Transverse colon (tissue), 4 donors: ENCODE measurements at regions not wholly inside any gene's neighbourhood (a gene's known extent, or its start where the extent isn't known, plus 50 kb on each side); places are given as distances from the start of the nearest gene placed in this dataset.

Source experiments
- DNase-seq: peaks from one replicate; pipeline ENCODE4 v3.0.0-alpha.2; 2019
- H3K27ac ChIP-seq, 4 donors: fragments of 200-600 bp; sonication (generic); 2 replicates each; pipeline ENCODE4 v1.5.1; 2016 to 2018; ENCODE audit warnings: inconsistent platforms in 4 of 4
- H3K27me3 ChIP-seq: fragments of 200-600 bp; sonication (generic); 2 replicates; pipeline ENCODE4 v1.5.1; 2017; ENCODE audit warnings: inconsistent platforms
- H3K36me3 ChIP-seq, 4 donors: fragments of 200-600 bp; sonication (generic); 2 replicates each; pipeline ENCODE4 v1.5.1; 2017 to 2019; ENCODE audit warnings: inconsistent platforms in 4 of 4
- H3K4me1 ChIP-seq, 4 donors: fragments of 200-600 bp; sonication (generic); 2 replicates each; pipeline ENCODE4 v1.5.1; 2017 to 2020; ENCODE audit warnings: inconsistent platforms in 4 of 4
- H3K4me3 ChIP-seq, 4 donors: fragments of 200-600 bp; sonication (generic); 1 replicate in 1 of 4; 2 replicates in 3 of 4; pipeline versions ENCODE4 v1.5.1 to v1.6.1; 2017 to 2019; ENCODE audit warnings: inconsistent platforms in 4 of 4
- H3K9me3 ChIP-seq, 2 donors: fragments of 200-600 bp; sonication (generic); 2 replicates each; pipeline ENCODE4 v1.5.1; 2017 to 2019; ENCODE audit warnings: inconsistent platforms in 2 of 2
- EP300 ChIP-seq: sonication (generic); formaldehyde crosslinking; IDR thresholded peaks from one replicate; pipeline ENCODE4 v1.6.1; 2017; ENCODE audit warnings: antibody characterized with exemption, low read depth
- POLR2A ChIP-seq: fragments of 450-650 bp; IDR thresholded peaks from one replicate; pipeline ENCODE4 v1.6.1; 2016; ENCODE audit warnings: antibody characterized with exemption, mild to moderate bottlenecking, moderate library complexity
- POLR2AphosphoS5 ChIP-seq, 3 donors: sonication (generic); formaldehyde crosslinking; IDR thresholded peaks; one replicate each; pipeline ENCODE4 v1.6.1; 2016; ENCODE audit warnings: antibody characterized with exemption in 3 of 3
- WGBS, 2 donors: methylation state at CpG; one replicate each; pipeline ENCODE4 v1.1.5; 2018; ENCODE audit warnings: low coverage in 1 of 2; 5-methylcytosine and 5-hydroxymethylcytosine counted together
- in situ Hi-C, 4 donors: fragments of 200-750 bp; cut with MboI; loops; one replicate each; pipeline versions ENCODE4 v1.15.0 to v1.15.1; 2017; ENCODE audit warnings: low sequenced_read_pairs in 3 of 4, low pct_ligation_motif_present in 1 of 4, low pct_unique_long_range_greater_than_20kb in 1 of 4
- intact Hi-C: fragments of 100-400 bp; cut with DNase I; formaldehyde crosslinking; loops from one replicate; pipeline ENCODE4 v1.15.1; 2023; ENCODE audit warnings: low total_unique reads
- TF ChIP-seq, protein P1 (sequence below), 5 experiments: fragments of 200-600 bp in 3 of 5; fragments of 450-650 bp in 2 of 5; sonication (generic) in 3 of 5; IDR thresholded peaks; 1 replicate in 2 of 5; 2 replicates in 3 of 5; pipeline ENCODE4 v1.5.1; 2016 to 2017; ENCODE audit warnings: antibody characterized with exemption in 5 of 5, inconsistent platforms in 3 of 5, mild to moderate bottlenecking in 2 of 5, moderate library complexity in 1 of 5

DNA sequence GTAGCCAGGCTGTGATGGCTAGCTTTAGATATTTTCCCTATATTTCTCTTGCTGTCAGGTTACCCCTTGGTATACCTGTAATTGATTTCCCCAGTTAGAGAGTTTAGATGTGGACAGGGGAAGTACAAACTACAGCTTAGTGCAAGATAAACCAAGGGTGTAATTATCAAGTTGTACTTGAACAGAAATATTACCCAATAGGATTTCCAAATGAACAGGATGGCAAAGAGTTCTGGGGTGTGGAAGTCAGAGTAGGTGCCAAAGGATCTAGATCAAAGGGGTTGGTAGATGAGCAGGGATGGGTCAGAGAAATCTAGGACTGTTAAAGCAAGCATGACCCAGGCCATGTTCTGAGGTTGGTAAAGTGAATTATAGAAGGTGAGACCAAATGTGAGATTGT, 585.2 kb downstream of the CCDC85A start:
- no peaks in the 10 kb centered on the region for H3K4me1 ChIP-seq
- H3K9me3 ChIP-seq = no peaks in the 10 kb centered on the region
- no peak overlapping the region for H3K4me3 ChIP-seq
- intact Hi-C loops = no loop called here
- H3K36me3 ChIP-seq = no peaks in the 10 kb centered on the region
- no peaks in the 10 kb centered on the region for H3K27me3 ChIP-seq
- H3K27ac ChIP-seq = no peak overlapping the region
- TF ChIP-seq POLR2AphosphoS5 (IDR thresholded peaks at IDR 0.05) (no peak), POLR2A (no peak), EP300 (no peak)
- TF ChIP-seq, protein P1, sequence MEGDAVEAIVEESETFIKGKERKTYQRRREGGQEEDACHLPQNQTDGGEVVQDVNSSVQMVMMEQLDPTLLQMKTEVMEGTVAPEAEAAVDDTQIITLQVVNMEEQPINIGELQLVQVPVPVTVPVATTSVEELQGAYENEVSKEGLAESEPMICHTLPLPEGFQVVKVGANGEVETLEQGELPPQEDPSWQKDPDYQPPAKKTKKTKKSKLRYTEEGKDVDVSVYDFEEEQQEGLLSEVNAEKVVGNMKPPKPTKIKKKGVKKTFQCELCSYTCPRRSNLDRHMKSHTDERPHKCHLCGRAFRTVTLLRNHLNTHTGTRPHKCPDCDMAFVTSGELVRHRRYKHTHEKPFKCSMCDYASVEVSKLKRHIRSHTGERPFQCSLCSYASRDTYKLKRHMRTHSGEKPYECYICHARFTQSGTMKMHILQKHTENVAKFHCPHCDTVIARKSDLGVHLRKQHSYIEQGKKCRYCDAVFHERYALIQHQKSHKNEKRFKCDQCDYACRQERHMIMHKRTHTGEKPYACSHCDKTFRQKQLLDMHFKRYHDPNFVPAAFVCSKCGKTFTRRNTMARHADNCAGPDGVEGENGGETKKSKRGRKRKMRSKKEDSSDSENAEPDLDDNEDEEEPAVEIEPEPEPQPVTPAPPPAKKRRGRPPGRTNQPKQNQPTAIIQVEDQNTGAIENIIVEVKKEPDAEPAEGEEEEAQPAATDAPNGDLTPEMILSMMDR (IDR thresholded peaks at IDR 0.05) = no peak
- in situ Hi-C loops = no loop called here
- no peak for DNase-seq

DNA sequence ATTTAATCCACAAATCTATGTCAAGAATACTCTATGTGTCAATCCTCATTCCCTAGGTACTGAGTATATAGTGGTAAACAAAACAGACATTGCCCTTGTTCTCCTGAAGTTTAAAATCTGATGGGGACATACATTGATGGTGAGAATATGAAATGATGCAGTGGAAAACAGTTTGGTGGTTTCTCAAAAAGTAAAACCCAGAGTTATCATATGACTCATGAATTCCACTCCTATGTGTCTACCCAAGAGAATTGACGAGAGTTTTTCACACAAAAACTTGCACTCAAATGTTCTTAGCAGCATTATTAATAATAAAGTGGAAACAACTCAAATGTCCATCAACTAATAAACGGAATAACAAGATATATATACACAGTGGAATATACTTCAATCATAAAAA, 586.7 kb downstream of the CCDC85A start:
- TF ChIP-seq, protein P1 (IDR thresholded peaks at IDR 0.05) = no peak
- TF ChIP-seq EP300 = no peak
- no peak for TF ChIP-seq POLR2A
- TF ChIP-seq POLR2AphosphoS5 (IDR thresholded peaks at IDR 0.05) = no peak
- Histone ChIP-seq H3K36me3 (no peaks in the 10 kb centered on the region), H3K27ac (no peak overlapping the region), H3K4me1 (no peaks in the 10 kb centered on the region), H3K27me3 (no peaks in the 10 kb centered on the region), H3K9me3 (no peaks in the 10 kb centered on the region), H3K4me3 (no peak overlapping the region)
- intact Hi-C loops = no loop called here
- WGBS, 2 donors = 47 to 48% methylated on average over 2 of the region's 2 CpGs
- in situ Hi-C loops = no loop called here
- DNase-seq = no peak

DNA sequence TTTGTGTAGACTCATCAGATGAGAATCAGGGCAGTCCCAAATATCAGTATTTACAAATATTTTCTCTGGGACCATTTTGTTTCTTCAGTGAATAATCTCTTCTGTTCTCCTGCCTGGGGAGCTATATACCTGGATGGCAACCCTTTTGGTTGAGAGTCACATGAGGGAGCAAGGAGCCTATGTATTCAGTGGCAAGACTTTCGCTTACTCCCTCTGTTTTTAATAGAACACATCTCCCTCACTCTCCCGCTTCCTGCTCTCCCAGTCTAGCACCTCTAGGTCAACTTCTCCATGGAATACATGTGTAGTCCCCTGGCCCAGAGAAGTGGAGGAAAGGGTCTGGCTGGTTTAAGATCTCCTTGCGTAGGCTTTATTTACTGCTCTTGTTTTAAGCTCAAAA, 600.3 kb downstream of the CCDC85A start:
- Histone ChIP-seq H3K4me1 (no peaks in the 10 kb centered on the region), H3K4me3 (no peak overlapping the region), H3K27ac (no peak overlapping the region), H3K36me3 (no peaks in the 10 kb centered on the region), H3K9me3 (no peaks in the 10 kb centered on the region), H3K27me3 (no peaks in the 10 kb centered on the region)
- in situ Hi-C loops (no loop called here), intact Hi-C loops (no loop called here)
- TF ChIP-seq POLR2A (no peak), POLR2AphosphoS5 (IDR thresholded peaks at IDR 0.05) (no peak)
- TF ChIP-seq, protein P1 (IDR thresholded peaks at IDR 0.05) = no peak
- WGBS, 2 donors = 87 to 90% methylated on average over 2 to 3 of the region's 3 CpGs
- DNase-seq = no peak

DNA sequence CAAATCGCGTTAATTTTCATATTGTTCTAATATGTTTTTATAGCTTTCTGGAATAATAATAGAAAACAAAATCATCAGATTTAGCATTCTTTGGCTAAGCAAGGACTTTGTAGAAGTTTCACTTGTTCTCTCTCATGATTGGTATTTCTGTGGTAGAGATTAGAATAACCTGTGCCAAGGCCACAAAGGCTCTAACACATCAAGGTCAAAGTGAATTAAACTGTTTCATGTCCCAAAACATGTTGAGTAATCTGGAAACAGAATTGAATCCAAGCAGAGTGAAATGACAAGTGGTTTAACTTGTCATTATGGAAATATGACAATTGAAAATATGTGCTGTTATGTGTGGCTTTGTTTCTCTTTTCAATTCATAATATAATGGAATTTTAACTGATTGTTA, 617.4 kb downstream of the CCDC85A start:
- TF ChIP-seq, protein P1 (IDR thresholded peaks at IDR 0.05) = no peak
- TF ChIP-seq EP300 = no peak
- TF ChIP-seq POLR2A = no peak
- no peak for TF ChIP-seq POLR2AphosphoS5 (IDR thresholded peaks at IDR 0.05)
- Histone ChIP-seq H3K9me3 (no peaks in the 10 kb centered on the region), H3K27me3 (no peaks in the 10 kb centered on the region), H3K4me1 (no peaks in the 10 kb centered on the region), H3K27ac (no peak overlapping the region), H3K4me3 (no peak overlapping the region), H3K36me3 (no peaks in the 10 kb centered on the region)
- in situ Hi-C loops = no loop called here
- DNase-seq = no peak
- 94 to 100% methylated on average over 2 of the region's 2 CpGs for WGBS, 2 donors
- intact Hi-C loops = no loop called here
